NCI-H1694 treated with DMSO at 0.1 percent for 48 hours (cell line): ENCODE measurements at regions not wholly inside any gene's neighbourhood (a gene's known extent, or its start where the extent isn't known, plus 50 kb on each side); places are given as distances from the start of the nearest gene placed in this dataset.

Experiments used
- DNase-seq: peaks from one replicate; lab custom pipeline; 2025; lab: John Stamatoyannopoulos, UW

DNA sequence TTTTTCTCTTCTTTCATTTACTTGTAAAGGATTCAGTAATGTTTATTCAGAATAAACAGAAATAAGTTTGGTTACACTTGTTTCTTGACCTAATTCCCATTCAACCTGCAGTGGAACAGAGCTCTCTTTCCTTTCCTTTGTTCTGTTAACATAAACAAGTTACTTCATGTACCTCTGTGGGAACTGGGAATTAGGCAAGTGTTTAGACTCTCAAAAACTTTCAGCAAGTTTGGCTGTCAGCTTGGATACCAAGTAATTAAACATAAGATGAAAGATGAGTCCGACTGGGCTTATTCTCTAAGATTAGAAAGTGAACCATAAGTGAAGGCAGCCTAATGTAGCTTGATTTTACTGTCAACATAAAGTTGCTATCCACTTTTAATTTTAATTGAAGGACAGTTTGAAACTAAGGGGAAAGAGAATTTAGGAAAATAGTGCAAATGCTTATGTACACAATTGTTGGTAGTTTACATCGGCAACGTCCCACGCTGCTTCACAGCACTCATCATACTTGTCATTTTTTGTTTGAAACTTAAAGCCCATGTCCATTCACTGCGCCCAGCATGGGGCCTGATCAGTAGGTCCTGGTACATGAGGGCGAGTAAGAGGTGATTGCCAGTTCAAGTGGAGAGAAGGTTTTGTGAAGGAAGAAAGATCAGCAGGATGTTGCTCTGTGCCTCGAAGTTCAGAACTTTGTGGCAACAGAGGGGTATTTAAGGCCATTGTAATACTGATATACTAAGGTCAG lies 113.0 kb downstream of the PLEKHG1 start:
- DNase-seq, result no peak

DNA sequence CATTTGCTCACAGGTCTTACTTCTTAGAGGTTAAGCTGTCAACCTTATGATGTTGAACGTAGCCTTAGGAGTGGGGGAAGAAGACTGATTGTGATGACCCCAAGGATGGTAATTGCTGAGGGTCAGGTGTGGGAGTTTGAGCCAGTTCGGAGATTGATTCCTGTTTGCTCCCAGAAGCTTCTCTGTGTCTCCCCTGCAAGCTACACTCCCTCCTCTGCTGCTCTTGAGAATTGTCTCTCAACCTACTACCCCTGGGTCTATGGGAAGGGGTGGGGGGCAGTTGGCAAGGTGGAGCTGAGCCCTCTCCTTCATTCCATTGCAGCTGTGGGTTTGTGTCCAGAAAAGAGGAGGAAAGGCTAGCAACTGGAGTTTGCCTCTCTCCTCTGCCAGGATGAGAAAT lies 113.8 kb downstream of the PLEKHG1 start:
- DNase-seq, result no peak

DNA sequence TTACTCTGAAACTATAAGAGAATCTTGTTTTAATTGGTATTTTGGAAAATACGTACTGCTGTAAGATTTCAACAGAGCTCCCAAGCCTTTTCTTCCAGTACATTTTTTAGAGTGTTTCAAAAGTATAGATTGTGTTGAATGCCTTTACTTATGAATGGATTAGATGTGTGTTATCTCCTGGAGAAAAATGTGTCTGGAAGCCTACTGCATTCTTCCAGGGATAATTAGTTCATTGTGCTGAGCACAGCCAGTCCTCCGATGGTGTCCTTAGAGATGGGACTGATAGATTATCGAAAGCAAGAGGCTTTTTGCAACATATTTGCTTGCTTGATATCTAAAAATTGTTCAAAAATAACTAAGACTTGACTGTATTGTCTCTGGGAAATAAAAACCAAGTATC lies 114.2 kb downstream of the PLEKHG1 start:
- no peak for DNase-seq

DNA sequence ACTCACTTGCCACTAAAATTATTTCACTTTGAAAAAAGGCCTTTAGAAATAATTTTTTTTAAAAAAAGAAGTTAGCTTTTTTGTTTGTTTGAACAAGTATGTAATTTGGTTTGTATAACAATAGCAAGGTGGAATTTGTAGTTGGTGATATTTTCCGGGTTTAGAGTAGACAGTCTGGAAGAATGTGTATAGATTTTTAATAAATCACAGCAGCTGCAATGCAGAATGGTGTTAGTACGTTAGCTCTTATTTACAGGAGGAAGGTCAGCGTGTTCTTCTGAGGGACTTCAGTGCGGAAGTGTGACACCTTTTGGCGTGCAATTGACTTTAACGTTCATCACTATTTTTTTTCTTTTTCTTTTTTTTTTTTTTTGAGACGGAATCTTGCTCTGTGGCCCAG lies 115.4 kb downstream of the PLEKHG1 start:
- DNase-seq, result no peak

DNA sequence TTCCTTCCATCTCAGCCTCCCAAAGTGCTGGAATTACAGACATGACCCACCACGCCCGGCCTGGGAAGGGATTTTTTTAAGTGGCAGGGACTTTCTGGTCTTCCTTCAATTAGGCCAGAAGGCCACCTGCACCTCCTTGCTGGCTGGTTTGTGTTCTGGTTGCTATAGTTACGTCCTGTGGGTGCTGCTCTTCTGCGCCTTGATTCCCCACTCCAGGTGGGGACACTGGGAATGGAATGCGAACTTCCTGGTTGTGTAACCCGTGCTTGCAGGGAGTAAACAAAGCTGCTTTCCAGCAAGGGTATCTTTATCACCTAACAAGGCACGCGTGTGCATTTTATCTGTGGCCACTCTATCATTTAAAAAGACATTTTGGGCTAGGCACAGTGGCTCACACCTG lies 117.7 kb downstream of the PLEKHG1 start:
- no peak for DNase-seq

DNA sequence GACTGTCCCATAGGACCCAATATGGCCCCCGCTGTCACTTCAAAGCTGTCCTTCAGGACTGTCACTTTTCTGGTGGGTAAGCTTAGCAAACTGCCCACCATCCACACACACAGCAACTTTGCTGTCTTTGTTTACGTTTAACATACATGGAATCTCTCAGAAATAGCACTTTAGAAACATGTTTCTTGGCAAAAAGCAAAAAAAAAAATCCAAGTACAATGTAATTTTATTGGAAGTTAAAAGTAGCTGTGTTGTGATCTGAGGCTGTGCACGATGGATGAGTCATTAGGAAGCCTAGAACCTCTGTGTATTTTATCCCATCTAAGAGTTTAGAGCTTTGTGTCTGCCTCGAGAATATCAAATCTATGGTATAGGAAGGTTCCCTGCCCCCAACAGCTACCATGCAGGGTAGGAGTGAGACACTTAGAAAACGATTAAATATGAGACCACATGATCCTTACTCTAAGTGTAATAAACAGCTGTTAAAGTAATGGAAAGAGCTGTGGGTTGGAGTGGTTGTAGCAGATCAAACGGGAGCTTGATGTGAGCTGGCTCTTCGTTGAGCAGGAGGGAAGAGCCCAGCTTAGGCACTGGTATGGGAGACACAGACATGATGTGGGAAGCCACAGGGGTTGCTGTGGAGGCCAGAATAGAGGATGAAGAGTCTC lies 119.5 kb downstream of the PLEKHG1 start:
- no peak for DNase-seq

DNA sequence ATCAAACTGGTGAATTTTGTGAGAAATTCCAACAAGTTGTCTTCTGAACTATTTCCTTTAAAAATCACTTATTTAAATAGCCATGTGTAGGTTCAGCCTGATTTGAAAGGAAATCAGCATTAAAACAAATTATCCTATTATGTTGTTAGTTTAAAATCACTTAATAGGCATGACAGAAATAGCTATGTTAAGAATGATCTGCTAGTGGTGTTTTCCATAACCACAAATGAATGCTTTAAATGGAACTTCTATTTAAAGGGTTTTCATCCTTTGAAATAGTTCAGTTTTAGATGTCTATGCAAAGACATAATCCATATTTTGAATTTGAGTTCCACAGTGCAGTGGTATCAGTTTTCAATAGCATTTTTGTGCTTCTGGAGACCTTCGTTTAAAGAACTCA lies 120.1 kb downstream of the PLEKHG1 start:
- no peak for DNase-seq

DNA sequence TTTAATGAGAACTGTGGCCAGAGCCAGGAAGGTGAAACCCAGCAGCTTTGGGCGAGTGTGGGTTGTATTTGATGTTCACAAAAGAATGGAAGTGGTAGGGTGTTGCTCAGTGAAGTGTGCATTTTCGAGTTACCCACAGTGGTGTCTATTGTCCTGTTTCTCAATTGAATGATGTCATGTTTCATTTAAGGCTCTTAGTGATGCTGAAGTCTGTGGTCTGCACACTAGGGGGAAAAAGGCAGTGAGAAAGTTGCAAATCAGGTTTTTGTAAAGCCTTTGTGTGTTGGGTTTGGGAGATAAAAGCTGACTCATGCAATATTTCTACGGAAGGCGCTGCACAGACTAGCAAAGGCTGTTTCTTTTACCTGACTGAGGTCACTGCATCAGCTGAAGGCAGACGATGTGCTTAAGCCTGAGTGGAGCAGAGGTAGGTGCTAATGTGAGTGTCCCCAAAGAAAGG lies 121.1 kb downstream of the PLEKHG1 start:
- no peak for DNase-seq

DNA sequence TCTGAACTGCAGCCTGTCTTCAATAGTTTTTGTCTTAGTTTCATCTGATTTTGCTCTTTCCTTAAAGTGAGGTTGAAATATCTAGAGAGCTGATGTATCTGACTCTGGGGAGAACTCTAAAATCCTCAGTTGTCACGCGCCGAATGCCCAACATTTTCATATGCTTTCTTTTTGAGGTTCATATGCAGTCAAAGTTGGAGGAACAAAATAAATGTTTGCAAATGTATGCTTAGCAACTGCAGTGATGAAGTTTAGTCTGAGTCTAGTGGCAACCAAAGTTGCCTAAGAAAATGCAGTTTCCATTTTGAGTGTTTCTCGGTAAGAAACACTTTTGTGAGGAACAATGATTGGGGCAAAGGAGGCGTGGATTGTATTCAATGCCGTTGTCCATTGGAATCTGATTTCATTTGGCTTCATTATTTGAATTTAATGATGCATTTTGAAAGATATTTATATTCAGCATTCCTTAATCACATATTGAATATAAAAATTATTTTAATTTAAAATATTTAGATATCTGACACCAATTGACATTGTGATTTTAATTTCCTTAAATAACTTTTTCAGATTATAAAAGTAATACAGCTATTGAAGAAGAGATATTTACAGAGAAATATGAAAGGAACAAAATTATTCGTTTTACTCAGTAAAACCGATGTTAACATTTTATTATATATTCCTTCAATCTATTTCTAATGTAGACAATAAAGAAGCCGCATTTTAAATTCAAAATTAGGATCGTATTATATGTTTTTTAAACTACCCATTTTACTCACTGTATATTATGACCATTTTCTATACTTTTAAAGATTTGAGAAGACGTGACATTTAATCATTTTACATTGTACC lies 122.0 kb downstream of the PLEKHG1 start:
- DNase-seq, result no peak

DNA sequence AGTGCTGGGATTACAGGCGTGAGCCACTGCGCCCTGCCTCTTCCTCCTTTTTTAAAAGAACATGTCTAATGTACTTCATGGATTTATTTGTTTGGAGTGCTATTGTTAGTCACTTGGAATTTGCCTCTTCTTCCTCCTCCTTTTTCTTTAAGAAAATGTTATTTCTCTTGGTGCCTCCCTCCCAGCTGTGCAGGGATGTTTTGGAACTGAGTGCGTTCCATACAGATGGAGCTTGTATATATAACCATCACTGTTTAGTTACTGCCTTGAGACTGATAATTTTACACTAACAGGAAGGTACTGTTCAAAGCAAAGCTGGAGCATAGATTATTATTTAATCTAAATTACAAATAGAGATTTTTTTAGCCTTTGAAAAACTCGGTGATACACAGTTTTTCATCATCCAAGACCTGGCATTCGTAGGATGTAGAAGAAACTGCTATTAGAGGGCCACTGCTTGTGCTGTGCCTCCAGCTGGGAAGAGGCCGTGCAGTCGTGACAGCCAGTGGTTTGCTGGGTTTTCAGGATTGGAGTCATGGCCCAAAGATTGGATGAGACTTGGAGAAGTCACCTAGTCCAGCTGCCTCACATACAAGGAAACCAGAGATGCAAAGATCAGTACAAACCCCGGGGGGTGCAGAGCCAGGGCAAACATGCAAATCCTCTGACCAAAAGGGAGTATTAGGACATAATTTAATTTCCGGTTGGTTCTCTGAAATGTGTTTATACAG lies 123.1 kb downstream of the PLEKHG1 start:
- no peak for DNase-seq

DNA sequence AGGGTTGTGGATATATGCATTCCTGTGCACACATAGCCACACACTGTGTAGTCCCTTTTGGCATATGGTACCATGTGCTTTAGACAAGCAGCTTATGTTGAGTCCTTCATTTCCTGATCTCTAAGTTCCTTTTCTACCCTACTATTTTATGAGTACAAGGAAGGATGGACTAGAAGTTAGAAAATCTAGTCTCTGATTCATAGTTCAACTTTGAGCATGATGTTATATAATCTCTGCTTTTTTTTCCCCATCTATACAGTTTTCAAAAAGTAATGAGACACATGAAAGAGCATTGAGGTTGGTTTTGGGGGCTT lies 123.6 kb downstream of the PLEKHG1 start:
- no peak for DNase-seq

DNA sequence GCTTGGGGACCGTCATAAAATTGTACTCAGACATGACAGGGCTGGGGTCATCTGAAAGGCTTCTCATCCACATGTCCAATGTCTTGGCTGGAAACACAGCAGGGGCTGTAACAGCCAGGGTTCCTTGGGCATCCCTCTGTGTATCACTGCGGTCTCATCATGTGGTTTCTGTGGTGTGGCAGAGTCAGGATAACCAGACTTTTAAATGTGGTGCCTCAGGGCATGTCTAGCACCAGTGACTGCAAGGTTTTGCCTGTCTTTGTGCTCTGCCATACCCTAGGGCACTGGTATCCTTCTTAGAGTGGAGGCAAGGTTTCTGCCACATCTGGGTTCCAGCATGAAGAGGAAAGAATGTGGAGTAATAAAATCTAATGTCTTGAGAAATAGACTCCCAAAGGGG lies 124.2 kb downstream of the PLEKHG1 start:
- DNase-seq, result no peak

DNA sequence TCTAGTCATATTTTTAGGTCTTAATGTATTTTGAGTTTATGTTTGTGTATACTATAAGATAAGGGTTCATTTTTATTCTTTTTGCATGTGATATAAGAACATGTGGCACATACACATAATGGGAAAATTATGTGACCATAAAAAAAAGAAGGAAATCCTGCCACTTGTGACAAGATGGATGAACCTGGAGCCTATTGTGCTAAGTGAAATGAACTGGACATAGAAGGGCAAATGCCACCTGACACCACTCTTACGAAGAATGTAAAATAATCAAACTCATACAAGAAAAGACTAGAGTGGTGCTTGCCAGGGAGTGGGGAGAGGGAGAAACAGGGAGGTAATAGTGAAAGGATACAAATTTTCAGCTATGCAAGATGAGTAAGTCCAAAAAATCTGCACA lies 126.1 kb downstream of the PLEKHG1 start:
- no peak for DNase-seq

DNA sequence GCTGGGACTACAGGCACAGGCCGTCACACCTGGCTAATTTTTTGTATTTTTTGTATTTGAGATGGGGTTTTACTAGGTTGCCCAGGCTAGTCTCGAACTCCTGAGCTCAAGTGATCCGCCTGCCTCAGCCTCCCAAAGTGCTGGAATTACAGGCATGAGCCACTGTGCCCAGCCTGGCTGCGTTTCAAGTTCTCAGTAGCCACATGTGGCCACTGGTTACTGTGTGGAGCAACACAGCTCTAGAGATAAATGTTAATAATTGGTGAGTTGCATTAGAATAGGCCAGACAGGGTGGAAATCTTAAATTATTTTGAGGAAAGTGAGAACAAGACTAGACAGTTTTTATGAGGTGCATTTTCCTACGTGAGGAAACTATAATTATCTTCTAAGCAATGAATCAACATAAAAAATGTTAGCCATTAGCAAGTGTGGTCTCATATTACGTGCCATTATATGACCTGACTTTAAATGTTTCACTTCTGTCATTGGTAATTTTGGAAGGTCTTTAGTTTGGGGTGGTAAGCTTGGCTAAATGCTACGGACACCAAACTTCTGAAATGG lies 129.6 kb downstream of the PLEKHG1 start:
- DNase-seq, result no peak

DNA sequence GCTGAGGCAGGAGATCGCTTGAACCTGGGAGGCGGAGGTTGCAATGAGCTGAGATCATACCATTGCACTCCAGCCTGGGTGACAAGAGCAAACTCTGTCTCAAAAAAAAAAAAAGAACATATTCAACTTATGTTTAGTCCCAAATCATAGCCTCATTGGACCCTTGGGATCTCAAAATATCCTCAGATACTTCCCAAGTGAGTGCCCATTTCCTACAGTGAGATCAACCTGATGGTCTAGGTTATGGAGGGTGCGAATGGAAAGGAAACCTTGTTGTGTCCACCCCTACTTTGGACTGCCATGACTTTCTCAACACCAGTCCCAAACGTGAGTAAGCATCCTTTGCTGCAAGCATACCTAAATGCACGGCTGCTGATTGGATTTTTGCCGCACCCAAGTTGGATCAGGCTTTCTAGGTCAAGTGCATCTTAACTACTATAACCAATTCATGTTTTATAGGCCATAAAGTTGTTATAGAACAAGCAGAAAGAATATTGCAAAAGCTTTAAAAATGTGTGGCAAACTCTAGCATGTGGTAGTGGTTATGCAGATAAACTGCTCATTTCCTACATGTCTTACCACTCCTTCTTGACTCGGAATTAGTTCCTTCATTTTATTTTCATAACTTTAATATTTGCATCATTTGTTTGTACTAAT lies 131.2 kb downstream of the PLEKHG1 start:
- DNase-seq, result no peak

DNA sequence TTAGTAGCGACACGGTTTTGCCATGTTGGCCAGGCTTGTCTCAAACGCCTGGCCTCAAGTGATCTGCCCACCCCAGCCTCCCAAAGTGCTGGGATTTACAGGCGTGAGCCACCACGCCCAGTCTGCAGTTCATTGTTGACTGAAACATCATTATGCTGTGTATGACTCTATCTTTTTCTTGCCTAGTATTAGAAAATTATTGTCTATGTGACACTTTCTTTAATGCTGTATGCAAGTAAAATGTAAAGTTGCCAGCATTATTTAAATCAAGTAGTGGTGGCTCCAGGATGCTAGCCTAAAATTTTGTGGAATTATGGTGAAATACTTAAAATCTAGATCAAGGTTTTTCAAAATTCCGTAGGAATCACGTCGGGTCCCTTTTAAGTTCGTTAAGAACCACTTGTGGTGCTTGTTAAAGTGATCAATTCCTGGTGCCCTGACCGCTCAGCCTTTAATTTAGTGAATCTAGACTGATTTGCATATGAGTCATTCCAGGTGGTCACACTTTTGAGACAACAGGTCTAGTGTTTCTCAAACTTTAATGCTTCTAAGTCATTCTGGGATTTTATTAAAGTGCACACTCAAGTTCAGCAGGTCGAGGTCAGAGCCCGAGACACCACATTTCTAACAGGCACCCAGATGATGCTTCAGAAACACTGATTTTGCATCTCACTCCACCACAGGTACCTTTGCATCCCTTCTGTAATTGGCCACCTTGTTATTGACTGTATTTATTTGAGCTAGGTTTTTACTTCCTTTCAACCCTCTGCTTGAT lies 132.6 kb upstream of the MTHFD1L start:
- DNase-seq, result no peak

DNA sequence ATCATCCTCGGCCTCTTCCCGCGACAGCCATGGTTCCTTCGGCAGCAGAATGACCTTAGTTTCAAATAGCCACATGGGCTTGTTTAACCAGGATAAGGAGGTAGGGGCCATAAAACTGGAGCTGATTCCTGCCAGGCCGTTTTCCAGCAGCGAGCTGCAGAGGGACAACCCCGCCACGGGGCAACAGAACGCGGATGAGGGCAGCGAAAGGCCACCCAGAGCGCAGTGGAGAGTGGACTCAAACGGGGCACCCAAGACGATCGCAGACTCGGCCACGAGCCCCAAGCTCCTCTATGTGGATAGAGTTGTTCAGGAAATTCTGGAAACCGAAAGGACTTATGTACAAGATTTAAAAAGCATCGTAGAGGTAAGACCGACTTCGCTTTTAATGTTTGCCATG lies 131.8 kb upstream of the MTHFD1L start:
- DNase-seq, result no peak

DNA sequence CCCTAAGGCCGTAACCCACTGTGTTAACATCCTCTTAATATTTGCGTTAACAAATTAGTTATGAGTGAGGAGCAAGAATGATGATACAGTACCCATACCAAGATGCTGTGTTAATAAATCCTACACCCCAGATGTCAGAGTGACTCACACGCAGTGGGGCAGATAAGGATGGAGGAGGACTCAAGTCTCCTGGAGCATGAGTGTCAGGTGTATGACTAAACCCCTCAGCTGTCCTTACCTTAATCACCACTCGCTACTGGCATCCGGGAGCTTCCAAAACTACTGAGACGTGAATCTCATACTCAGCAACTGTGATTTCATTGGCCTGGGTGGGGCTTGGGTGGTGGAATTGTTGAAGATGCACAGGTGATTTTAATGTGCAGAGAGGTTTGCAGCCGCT lies 131.3 kb upstream of the MTHFD1L start:
- no peak for DNase-seq

DNA sequence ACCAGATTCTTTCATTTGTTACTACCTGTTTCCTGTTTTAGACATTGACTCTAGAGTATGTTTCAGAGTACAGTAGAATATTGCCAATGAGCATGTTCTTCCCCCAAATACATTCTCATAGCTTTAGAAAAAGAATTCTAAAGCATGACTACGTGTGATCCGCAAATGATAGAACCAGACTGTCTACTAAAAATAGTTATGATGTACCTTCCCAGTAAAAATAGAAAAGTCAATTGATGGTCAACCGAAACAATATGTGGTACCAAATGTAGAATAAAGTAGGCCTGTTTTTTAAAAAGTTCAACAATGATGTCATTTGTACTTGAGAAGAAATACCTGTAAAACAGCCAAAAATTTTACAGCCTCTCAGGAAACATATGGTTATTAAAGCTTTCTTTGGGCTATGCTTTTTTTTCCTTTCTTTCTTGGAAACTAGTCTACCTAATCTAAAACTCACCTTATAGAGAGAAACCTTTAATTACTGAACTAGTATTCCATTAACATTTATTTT lies 130.1 kb upstream of the MTHFD1L start:
- no peak for DNase-seq

DNA sequence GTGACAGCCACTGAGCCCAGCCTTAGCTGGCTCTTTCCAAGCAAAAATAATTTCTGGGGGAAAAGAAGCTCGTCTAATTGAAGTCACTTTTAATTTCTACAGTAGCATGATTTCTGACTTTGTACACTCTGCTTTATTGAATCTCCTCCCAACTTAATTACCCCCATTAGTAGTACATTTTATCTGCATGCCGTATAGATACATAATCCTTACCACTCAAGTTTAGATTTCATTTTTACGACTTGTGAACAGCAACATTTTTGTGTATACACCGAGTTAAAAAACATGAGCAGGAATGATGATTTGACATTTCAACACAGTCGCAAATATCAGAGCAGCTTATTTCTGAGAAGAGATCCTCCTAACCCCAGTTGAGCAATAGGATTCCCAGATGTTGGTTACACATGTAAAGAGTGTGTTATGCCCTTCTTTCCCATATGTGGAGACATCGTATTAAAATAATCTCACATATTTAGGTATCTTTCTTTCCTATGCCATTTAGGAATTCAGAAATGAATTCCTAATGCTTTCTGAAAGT lies 127.3 kb upstream of the MTHFD1L start:
- DNase-seq, result no peak
